A549 (cell line): ENCODE measurements at regions not wholly inside any gene's neighbourhood (a gene's known extent, or its start where the extent isn't known, plus 50 kb on each side); places are given as distances from the start of the nearest gene placed in this dataset.

Experiments
- ATAC-seq, 2 experiments: fragments of 200-7000 bp in 1 of 2; fragments of >200 bp in 1 of 2; cut with Nextera tagmentation in 1 of 2; cut with Tn5 transposase in 1 of 2; 3 replicates each; pipeline versions ENCODE4 v1.8.0 to v1.9.1; 2018 to 2020; ENCODE audit warnings: mild to moderate bottlenecking in 1 of 2, moderate library complexity in 1 of 2
- CTCF ChIA-PET: fragments of 300-600 bp; sonication (Branson Sonifier 250); formaldehyde crosslinking; extraction: SDS; loops from one replicate; lab custom pipeline; 2021; ENCODE audit warnings: antibody characterized with exemption, inconsistent platforms; lab: Yijun Ruan, JAX
- POLR2A ChIA-PET: fragments of 350-600 bp; formaldehyde crosslinking; extraction: SDS; loops from one replicate; lab custom pipeline; 2021; ENCODE audit warnings: antibody characterized with exemption, inconsistent platforms; lab: Yijun Ruan, JAX
- DNase-seq, 2 experiments: peaks; one replicate each; pipeline versions ENCODE4 v3.0.0 to v3.0.0-alpha.2; 2011 to 2016; ENCODE audit warnings: low read depth in 1 of 2, low spot score in 1 of 2
- FAIRE-seq: peaks from 2 replicates; lab custom pipeline; 2011; peaks lifted over from hg19 to GRCh38; lab: Jason Lieb, UNC
- H3K27ac ChIP-seq, 2 experiments: fragments of >200 bp; sonication (Bioruptor Twin); formaldehyde crosslinking; 3 replicates each; pipeline ENCODE4 v1.5.1; 2016 to 2017
- H3K4me1 ChIP-seq: fragments of >200 bp; sonication (Bioruptor Twin); formaldehyde crosslinking; 3 replicates; pipeline ENCODE4 v1.6.1; 2016
- H3K4me2 ChIP-seq: fragments of >200 bp; sonication (Bioruptor Twin); formaldehyde crosslinking; 3 replicates; pipeline ENCODE4 v1.6.1; 2016
- H3K4me3 ChIP-seq: fragments of >200 bp; sonication (Bioruptor Twin); formaldehyde crosslinking; 3 replicates; pipeline ENCODE4 v1.5.1; 2016
- H3K9me3 ChIP-seq: fragments of >200 bp; sonication (Bioruptor Twin); formaldehyde crosslinking; 3 replicates; pipeline ENCODE4 v1.6.1; 2016
- CBX8 ChIP-seq: fragments of 200-600 bp; sonication (generic); IDR thresholded peaks from 2 replicates; pipeline ENCODE4 v1.6.1; 2016
- CHD2 ChIP-seq: fragments of 150-350 bp; IDR thresholded peaks from 2 replicates; pipeline ENCODE4 v1.6.1; 2014; ENCODE audit warnings: low read length; ENCODE audit not compliant: partially characterized antibody
- EP300 ChIP-seq, 2 experiments: fragments of >200 bp; sonication (Bioruptor Twin); formaldehyde crosslinking; IDR thresholded peaks; 2 replicates in 1 of 2; 3 replicates in 1 of 2; pipeline ENCODE4 v1.6.1; 2016 to 2017
- FOSL2 ChIP-seq, 2 experiments: fragments of 450-650 bp in 1 of 2; fragments of >200 bp in 1 of 2; sonication (Bioruptor Twin) in 1 of 2; formaldehyde crosslinking; IDR thresholded peaks; 2 replicates each; pipeline versions ENCODE4 v1.5.0 to v1.6.1; 2016 to 2020; ENCODE audit warnings: mild to moderate bottlenecking in 1 of 2, moderate library complexity in 1 of 2
- FOXS1 ChIP-seq: fragments of 250-450 bp; sonication (Bioruptor Pico); IDR thresholded peaks from 2 replicates; pipeline ENCODE4 v1.5.0; 2020; ENCODE audit warnings: mild to moderate bottlenecking, moderate library complexity
- HOXB13 ChIP-seq: fragments of 250-450 bp; sonication (Bioruptor Pico); IDR thresholded peaks from 2 replicates; pipeline ENCODE4 v1.5.0; 2020; ENCODE audit warnings: low read depth, mild to moderate bottlenecking, moderate library complexity
- HOXB5 ChIP-seq: fragments of 250-450 bp; sonication (Bioruptor Pico); IDR thresholded peaks from 2 replicates; pipeline ENCODE4 v1.5.0; 2020; ENCODE audit warnings: mild to moderate bottlenecking, moderate library complexity
- JUNB ChIP-seq: fragments of >200 bp; sonication (Bioruptor Twin); formaldehyde crosslinking; IDR thresholded peaks from 2 replicates; pipeline ENCODE4 v1.6.1; 2016
- MAFK ChIP-seq: fragments of 450-650 bp; IDR thresholded peaks from 2 replicates; pipeline ENCODE4 v1.6.1; 2014; ENCODE audit not compliant: partially characterized antibody
- MYC ChIP-seq: IDR thresholded peaks from 2 replicates; pipeline ENCODE4 v1.6.1; 2012; ENCODE audit warnings: mild to moderate bottlenecking, inconsistent platforms, low read length, improper control_type of control experiment, borderline replicate concordance
- NFE2L2 ChIP-seq: fragments of 150-350 bp; conservative IDR thresholded peaks from 2 replicates; pipeline ENCODE4 v1.6.1; 2014; ENCODE audit warnings: low read length
- NPAS2 ChIP-seq: fragments of 250-450 bp; sonication (Bioruptor Pico); IDR thresholded peaks from 2 replicates; pipeline ENCODE4 v1.8.0; 2022; ENCODE audit warnings: mild to moderate bottlenecking, moderate library complexity, borderline replicate concordance
- PHF8 ChIP-seq: fragments of 200-600 bp; sonication (generic); IDR thresholded peaks from 2 replicates; pipeline ENCODE4 v1.6.1; 2016; ENCODE audit warnings: low read depth, mild to moderate bottlenecking, antibody characterized with exemption, moderate library complexity, borderline replicate concordance
- RARB ChIP-seq: fragments of 250-450 bp; sonication (Bioruptor Pico); IDR thresholded peaks from 2 replicates; pipeline ENCODE4 v1.8.0; 2021; ENCODE audit warnings: mild to moderate bottlenecking, moderate library complexity
- RCOR1 ChIP-seq: fragments of 150-350 bp; IDR thresholded peaks from 2 replicates; pipeline ENCODE4 v1.6.1; 2014; ENCODE audit warnings: antibody characterized with exemption, low read length, low read depth
- RFX5 ChIP-seq: fragments of 450-650 bp; IDR thresholded peaks from 2 replicates; pipeline ENCODE4 v1.7.1; 2014; ENCODE audit warnings: antibody characterized with exemption, mild to moderate bottlenecking, moderate library complexity
- RNF2 ChIP-seq: fragments of 200-600 bp; sonication (generic); IDR thresholded peaks from 2 replicates; pipeline ENCODE4 v1.6.1; 2016; ENCODE audit warnings: low read depth, mild to moderate bottlenecking, antibody characterized with exemption, moderate library complexity, borderline replicate concordance
- SMC3 ChIP-seq: fragments of >200 bp; sonication (Bioruptor Twin); formaldehyde crosslinking; IDR thresholded peaks from 3 replicates; pipeline ENCODE4 v1.6.1; 2018; ENCODE audit warnings: inconsistent platforms
- TP53 ChIP-seq: fragments of 250-450 bp; sonication (Bioruptor Pico); IDR thresholded peaks from 2 replicates; pipeline ENCODE4 v1.5.0; 2021; ENCODE audit warnings: mild to moderate bottlenecking, moderate library complexity
- ZFP36 ChIP-seq: fragments of 450-650 bp; IDR thresholded peaks from 2 replicates; pipeline ENCODE4 v1.6.1; 2014; ENCODE audit warnings: borderline replicate concordance; ENCODE audit not compliant: partially characterized antibody
- ZNF302 ChIP-seq: fragments of 250-450 bp; sonication (Bioruptor Pico); IDR thresholded peaks from 2 replicates; pipeline ENCODE4 v1.9.0; 2021; ENCODE audit warnings: inconsistent platforms, mild to moderate bottlenecking, moderate library complexity
- WGBS: methylation state at CpG from one replicate; pipeline ENCODE4 v1.1.6; 2017; ENCODE audit errors: missing lambda C conversion rate; 5-methylcytosine and 5-hydroxymethylcytosine counted together
- TF ChIP-seq, protein P1 (sequence below): IDR thresholded peaks from 2 replicates; pipeline ENCODE4 v1.6.1; 2012; ENCODE audit warnings: low read depth, borderline replicate concordance
- TF ChIP-seq, protein P2 (sequence below): fragments of 150-350 bp; IDR thresholded peaks from 2 replicates; pipeline ENCODE4 v1.6.1; 2014; ENCODE audit warnings: low read depth, mild to moderate bottlenecking, low read length
- TF ChIP-seq, protein P3 (sequence below): fragments of 250-450 bp; sonication (Bioruptor Pico); IDR thresholded peaks from 2 replicates; pipeline ENCODE4 v1.5.0; 2020; ENCODE audit warnings: low read depth, mild to moderate bottlenecking, moderate library complexity
- TF ChIP-seq, protein P4 (sequence below): fragments of 250-450 bp; sonication (Bioruptor Pico); IDR thresholded peaks from 2 replicates; pipeline ENCODE4 v1.5.0; 2021; ENCODE audit warnings: mild to moderate bottlenecking, moderate library complexity, borderline replicate concordance
- TF ChIP-seq, protein P5 (sequence below): fragments of 450-650 bp; IDR thresholded peaks from 2 replicates; pipeline ENCODE4 v1.6.1; 2014; ENCODE audit warnings: antibody characterized with exemption
- TF ChIP-seq, protein P6 (sequence below): IDR thresholded peaks from 2 replicates; pipeline ENCODE4 v1.6.1; 2012

DNA sequence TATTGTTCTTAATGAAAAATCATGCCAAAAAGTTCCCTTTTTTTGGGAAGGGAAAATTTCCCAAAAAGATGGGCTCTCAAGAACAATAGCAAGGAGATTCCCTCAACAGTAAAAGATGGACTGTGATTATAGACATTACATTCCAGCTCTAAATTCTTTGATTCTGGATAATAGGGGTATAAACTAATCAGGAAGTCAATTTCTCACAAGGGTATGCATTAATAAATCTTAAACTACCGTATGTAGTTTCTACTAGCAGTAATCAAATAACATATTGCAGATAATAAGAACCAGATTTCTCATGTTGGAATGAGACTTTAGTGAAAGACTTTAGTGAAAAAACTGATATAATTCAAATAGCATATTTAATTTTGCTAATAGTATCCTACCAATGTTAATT, 144.8 kb upstream of the PTPRG start:
- ChIA-PET POLR2A (no interaction called here), CTCF (no interaction called here)
- H3K27ac ChIP-seq: no peak overlapping the region
- 10% methylated on average over 1 of the region's 1 CpG for WGBS
- FAIRE-seq (no peak), ATAC-seq (no peak), DNase-seq (no peak)
- H3K4me1 ChIP-seq: no peaks in the 10 kb centered on the region
- H3K4me2 ChIP-seq: no peak overlapping the region
- H3K9me3 ChIP-seq: no peaks in the 10 kb centered on the region
- H3K4me3 ChIP-seq: no peak overlapping the region
- TF ChIP-seq RARB (CRISPR knock-in tag) (no peak), HOXB13 (CRISPR knock-in tag) (no peak), NPAS2 (CRISPR knock-in tag) (no peak), PHF8 (no peak), ZNF302 (CRISPR knock-in tag) (no peak), MYC (no peak), RFX5 (no peak), FOXS1 (CRISPR knock-in tag) (no peak), HOXB5 (no peak), MAFK (no peak)
- TF ChIP-seq, protein P1, sequence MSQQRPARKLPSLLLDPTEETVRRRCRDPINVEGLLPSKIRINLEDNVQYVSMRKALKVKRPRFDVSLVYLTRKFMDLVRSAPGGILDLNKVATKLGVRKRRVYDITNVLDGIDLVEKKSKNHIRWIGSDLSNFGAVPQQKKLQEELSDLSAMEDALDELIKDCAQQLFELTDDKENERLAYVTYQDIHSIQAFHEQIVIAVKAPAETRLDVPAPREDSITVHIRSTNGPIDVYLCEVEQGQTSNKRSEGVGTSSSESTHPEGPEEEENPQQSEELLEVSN: no peak

DNA sequence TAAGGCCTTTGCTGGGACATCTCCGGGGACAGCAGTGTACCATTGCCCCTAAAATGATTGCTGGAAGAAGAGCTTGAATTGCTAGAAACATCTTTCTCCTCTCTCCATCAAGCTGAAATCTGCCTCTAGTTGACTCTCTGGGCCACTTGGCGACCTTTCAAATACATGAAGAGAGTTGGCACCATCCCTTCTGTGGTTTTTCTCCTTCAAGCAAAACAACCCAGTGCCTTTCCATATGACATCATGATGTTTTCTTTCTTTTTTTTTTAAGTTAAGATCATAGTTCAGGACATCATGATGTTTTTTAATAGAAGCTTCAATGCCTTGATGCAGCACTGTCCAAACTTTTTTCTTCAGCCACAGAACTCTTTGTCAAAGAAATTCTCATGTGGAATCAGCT, 144.0 kb upstream of the PTPRG start:
- Histone ChIP-seq H3K4me3 (no peak overlapping the region), H3K9me3 (no peaks in the 10 kb centered on the region), H3K4me1 (no peaks in the 10 kb centered on the region), H3K27ac (no peak overlapping the region), H3K4me2 (no peak overlapping the region)
- POLR2A ChIA-PET: no interaction called here
- TF ChIP-seq NFE2L2 (no peak), SMC3 (no peak), PHF8 (no peak), RNF2 (no peak)
- TF ChIP-seq, protein P2, sequence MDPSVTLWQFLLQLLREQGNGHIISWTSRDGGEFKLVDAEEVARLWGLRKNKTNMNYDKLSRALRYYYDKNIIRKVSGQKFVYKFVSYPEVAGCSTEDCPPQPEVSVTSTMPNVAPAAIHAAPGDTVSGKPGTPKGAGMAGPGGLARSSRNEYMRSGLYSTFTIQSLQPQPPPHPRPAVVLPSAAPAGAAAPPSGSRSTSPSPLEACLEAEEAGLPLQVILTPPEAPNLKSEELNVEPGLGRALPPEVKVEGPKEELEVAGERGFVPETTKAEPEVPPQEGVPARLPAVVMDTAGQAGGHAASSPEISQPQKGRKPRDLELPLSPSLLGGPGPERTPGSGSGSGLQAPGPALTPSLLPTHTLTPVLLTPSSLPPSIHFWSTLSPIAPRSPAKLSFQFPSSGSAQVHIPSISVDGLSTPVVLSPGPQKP: no peak
- TF ChIP-seq, protein P1: no peak
- 3% methylated on average over 2 of the region's 2 CpGs for WGBS
- FAIRE-seq (no peak), DNase-seq (no peak), ATAC-seq (no peak)
- CTCF ChIA-PET: interaction anchor here (0.6 kb wide), 1 partner anchor 681 kb away, joined by 3 read pairs; no protein-coding TSS in a partner anchor

DNA sequence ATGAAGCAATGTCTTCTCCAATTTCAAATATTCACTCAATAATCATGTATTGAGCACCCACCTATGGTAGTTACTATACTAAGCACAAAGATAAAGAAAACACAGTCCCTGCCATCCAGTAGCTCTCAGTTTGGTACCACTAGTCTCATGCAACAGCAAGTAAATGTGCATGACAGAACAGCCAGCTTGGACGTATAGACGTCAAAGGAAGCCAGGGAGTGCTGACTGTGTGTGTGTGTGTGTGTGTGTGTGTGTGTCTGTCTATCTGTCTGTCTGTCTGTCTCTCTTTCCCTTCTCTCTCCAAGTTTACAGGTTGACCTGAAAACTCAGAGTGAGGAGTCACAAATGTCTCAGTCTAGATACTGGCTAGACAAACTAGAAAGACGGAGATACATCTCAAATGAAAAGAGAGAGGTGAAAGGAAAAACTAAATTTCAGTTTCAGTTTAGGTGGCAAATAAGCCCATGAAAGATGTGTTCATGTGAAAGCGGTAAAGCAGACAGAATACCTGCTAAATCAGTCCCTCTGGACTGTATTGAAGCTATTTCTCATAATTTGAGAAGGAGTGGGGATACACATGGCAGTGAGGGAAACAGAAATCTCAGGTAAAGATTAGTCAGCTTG, 141.1 kb upstream of the PTPRG start:
- Histone ChIP-seq H3K4me2 (no peak overlapping the region), H3K4me1 (no peaks in the 10 kb centered on the region), H3K9me3 (no peaks in the 10 kb centered on the region), H3K4me3 (no peak overlapping the region), H3K27ac (no peak overlapping the region)
- ATAC-seq: no peak
- no peak for DNase-seq
- ChIA-PET CTCF (no interaction called here), POLR2A (no interaction called here)
- 46% methylated on average over 4 of the region's 4 CpGs for WGBS
- FAIRE-seq: no peak
- TF ChIP-seq ZNF302 (CRISPR knock-in tag) (no peak), CHD2 (no peak), FOSL2 (IDR thresholded peaks at IDR 0.05) (no peak), FOSL2 (CRISPR knock-in tag; IDR thresholded peaks at IDR 0.05) (no peak), RCOR1 (no peak), FOXS1 (CRISPR knock-in tag) (no peak), CBX8 (no peak), TP53 (CRISPR knock-in tag) (no peak), ZFP36 (no peak), EP300 (IDR thresholded peaks at IDR 0.05) (no peak), JUNB (no peak), RFX5 (no peak)
- TF ChIP-seq, protein P3, sequence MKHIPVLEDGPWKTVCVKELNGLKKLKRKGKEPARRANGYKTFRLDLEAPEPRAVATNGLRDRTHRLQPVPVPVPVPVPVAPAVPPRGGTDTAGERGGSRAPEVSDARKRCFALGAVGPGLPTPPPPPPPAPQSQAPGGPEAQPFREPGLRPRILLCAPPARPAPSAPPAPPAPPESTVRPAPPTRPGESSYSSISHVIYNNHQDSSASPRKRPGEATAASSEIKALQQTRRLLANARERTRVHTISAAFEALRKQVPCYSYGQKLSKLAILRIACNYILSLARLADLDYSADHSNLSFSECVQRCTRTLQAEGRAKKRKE (CRISPR knock-in tag): no peak
- TF ChIP-seq, protein P4, sequence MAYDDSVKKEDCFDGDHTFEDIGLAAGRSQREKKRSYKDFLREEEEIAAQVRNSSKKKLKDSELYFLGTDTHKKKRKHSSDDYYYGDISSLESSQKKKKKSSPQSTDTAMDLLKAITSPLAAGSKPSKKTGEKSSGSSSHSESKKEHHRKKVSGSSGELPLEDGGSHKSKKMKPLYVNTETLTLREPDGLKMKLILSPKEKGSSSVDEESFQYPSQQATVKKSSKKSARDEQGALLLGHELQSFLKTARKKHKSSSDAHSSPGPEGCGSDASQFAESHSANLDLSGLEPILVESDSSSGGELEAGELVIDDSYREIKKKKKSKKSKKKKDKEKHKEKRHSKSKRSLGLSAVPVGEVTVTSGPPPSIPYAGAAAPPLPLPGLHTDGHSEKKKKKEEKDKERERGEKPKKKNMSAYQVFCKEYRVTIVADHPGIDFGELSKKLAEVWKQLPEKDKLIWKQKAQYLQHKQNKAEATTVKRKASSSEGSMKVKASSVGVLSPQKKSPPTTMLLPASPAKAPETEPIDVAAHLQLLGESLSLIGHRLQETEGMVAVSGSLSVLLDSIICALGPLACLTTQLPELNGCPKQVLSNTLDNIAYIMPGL (CRISPR knock-in tag): no peak
- TF ChIP-seq, protein P5, sequence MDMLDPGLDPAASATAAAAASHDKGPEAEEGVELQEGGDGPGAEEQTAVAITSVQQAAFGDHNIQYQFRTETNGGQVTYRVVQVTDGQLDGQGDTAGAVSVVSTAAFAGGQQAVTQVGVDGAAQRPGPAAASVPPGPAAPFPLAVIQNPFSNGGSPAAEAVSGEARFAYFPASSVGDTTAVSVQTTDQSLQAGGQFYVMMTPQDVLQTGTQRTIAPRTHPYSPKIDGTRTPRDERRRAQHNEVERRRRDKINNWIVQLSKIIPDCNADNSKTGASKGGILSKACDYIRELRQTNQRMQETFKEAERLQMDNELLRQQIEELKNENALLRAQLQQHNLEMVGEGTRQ: no peak
- TF ChIP-seq, protein P6, sequence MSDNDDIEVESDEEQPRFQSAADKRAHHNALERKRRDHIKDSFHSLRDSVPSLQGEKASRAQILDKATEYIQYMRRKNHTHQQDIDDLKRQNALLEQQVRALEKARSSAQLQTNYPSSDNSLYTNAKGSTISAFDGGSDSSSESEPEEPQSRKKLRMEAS: no peak
